Lung (tissue), 11 donors: ENCODE measurements at regions not wholly inside any gene's neighbourhood (a gene's known extent, or its start where the extent isn't known, plus 50 kb on each side); places are given as distances from the start of the nearest gene placed in this dataset.

Experiments
- ATAC-seq: fragments of 200-7000 bp; cut with Tn5 transposase; one replicate; pipeline ENCODE4 v1.9.1; 2020; ENCODE audit warnings: moderate number of reproducible peaks; ENCODE audit not compliant: insufficient read depth, low FRiP score
- DNase-seq, 3 donors: peaks; one replicate each; pipeline ENCODE4 v3.0.0-alpha.2; 2013 to 2017
- H3K27ac ChIP-seq, 2 donors: one replicate each; pipeline ENCODE4 v1.5.1; 2013; ENCODE audit warnings: mild to moderate bottlenecking in 2 of 2, moderate library complexity in 2 of 2, control low read depth in 1 of 2, inconsistent platforms in 1 of 2, low read depth in 1 of 2, low read length in 1 of 2
- H3K27me3 ChIP-seq, 3 donors: one replicate each; pipeline ENCODE4 v1.5.1; 2013; ENCODE audit warnings: low read length in 2 of 3; ENCODE audit not compliant: control insufficient read depth in 3 of 3, insufficient read depth in 3 of 3
- H3K36me3 ChIP-seq, 4 donors: one replicate each; pipeline ENCODE4 v1.5.1; 2013; ENCODE audit warnings: low read length in 4 of 4, mild to moderate bottlenecking in 1 of 4, moderate library complexity in 1 of 4; ENCODE audit not compliant: control insufficient read depth in 4 of 4, insufficient read depth in 4 of 4
- H3K4me1 ChIP-seq, 5 donors: one replicate each; pipeline ENCODE4 v1.5.1; 2013; ENCODE audit warnings: low read length in 5 of 5, mild to moderate bottlenecking in 2 of 5, moderate library complexity in 1 of 5; ENCODE audit not compliant: control insufficient read depth in 5 of 5, insufficient read depth in 5 of 5
- H3K4me3 ChIP-seq: one replicate; pipeline ENCODE4 v1.5.1; 2013; ENCODE audit warnings: mild to moderate bottlenecking, control low read depth, moderate library complexity
- H3K9ac ChIP-seq, 2 donors: one replicate each; pipeline ENCODE4 v1.5.1; 2013; ENCODE audit warnings: low read length in 2 of 2, control low read depth in 1 of 2; ENCODE audit not compliant: insufficient read depth in 1 of 2
- H3K9me3 ChIP-seq, 4 donors: one replicate each; pipeline ENCODE4 v1.5.1; 2013; ENCODE audit warnings: low read length in 3 of 4, mild to moderate bottlenecking in 1 of 4, moderate library complexity in 1 of 4; ENCODE audit not compliant: control insufficient read depth in 4 of 4, insufficient read depth in 3 of 4
- WGBS, 2 donors: extraction: QIAGEN DNeasy Blood & Tissue Kit; methylation state at CpG; one replicate each; pipeline ENCODE4 v1.1.7; 2013; 5-methylcytosine and 5-hydroxymethylcytosine counted together
- TF ChIP-seq, protein P1 (sequence below): IDR thresholded peaks from 2 replicates; pipeline ENCODE4 v1.5.1; 2012; ENCODE audit warnings: mild to moderate bottlenecking; ENCODE audit errors: control extremely low read depth, extremely low read depth
- donor health status: control.
- donor health status: control.
- donor health status: Bipolar disorder and iron deficiency.
- donor health status: healthy.
- donor health status: DM: yes; HTN: yes; CAD: no.

- Histone ChIP-seq H3K4me1 (peaks cover 0 to 12% (median 0%) of the 10 kb centered on the region in 5 donors), H3K9ac (no peak overlapping the region), H3K4me3 (no peak overlapping the region), H3K27me3 (no peaks in the 10 kb centered on the region), H3K27ac (no peak overlapping the region), H3K9me3 (no peaks in the 10 kb centered on the region), H3K36me3 (no peaks in the 10 kb centered on the region)
- TF ChIP-seq, protein P1, sequence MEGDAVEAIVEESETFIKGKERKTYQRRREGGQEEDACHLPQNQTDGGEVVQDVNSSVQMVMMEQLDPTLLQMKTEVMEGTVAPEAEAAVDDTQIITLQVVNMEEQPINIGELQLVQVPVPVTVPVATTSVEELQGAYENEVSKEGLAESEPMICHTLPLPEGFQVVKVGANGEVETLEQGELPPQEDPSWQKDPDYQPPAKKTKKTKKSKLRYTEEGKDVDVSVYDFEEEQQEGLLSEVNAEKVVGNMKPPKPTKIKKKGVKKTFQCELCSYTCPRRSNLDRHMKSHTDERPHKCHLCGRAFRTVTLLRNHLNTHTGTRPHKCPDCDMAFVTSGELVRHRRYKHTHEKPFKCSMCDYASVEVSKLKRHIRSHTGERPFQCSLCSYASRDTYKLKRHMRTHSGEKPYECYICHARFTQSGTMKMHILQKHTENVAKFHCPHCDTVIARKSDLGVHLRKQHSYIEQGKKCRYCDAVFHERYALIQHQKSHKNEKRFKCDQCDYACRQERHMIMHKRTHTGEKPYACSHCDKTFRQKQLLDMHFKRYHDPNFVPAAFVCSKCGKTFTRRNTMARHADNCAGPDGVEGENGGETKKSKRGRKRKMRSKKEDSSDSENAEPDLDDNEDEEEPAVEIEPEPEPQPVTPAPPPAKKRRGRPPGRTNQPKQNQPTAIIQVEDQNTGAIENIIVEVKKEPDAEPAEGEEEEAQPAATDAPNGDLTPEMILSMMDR = no peak
- ATAC-seq = no peak
- 88 to 90% methylated on average over 8 of the region's 8 CpGs for WGBS, 2 donors
- no peak for DNase-seq
Measured at GRCh38 chr9:91075279-91075678, 273.7 kb downstream of the SYK start.

GRCh38 chr9:91077624-91078368, 276.2 kb downstream of the SYK start:
- DNase-seq = peak in 2 of 3 donors; percentile 33 to 74
- ATAC-seq = peak; percentile 67
- H3K27ac ChIP-seq = peak overlapping the region in 1 of 2 donors; percentile 79

GRCh38 chr9:91078369-91078695, 276.7 kb downstream of the SYK start:
- no peak overlapping the region for H3K27ac ChIP-seq

More at GRCh38 chr9:91077624-91078368, 276.2 kb downstream of the SYK start:
- Histone ChIP-seq H3K4me3 (no peak overlapping the region), H3K9me3 (no peaks in the 10 kb centered on the region), H3K36me3 (no peaks in the 10 kb centered on the region), H3K4me1 (peaks cover 0 to 9% (median 0%) of the 10 kb centered on the region in 5 donors), H3K27me3 (no peaks in the 10 kb centered on the region), H3K9ac (no peak overlapping the region)
- TF ChIP-seq, protein P1 = no peak
- 68 to 81% methylated on average over 6 of the region's 6 CpGs for WGBS, 2 donors

More at GRCh38 chr9:91078369-91078695, 276.7 kb downstream of the SYK start:
- no peaks in the 10 kb centered on the region for H3K36me3 ChIP-seq
- H3K27me3 ChIP-seq = no peaks in the 10 kb centered on the region
- TF ChIP-seq, protein P1 = no peak
- DNase-seq (no peak), ATAC-seq (no peak)
- H3K4me3 ChIP-seq = no peak overlapping the region
- peaks cover 0 to 9% (median 0%) of the 10 kb centered on the region in 5 donors for H3K4me1 ChIP-seq
- no peak overlapping the region for H3K9ac ChIP-seq
- no peaks in the 10 kb centered on the region for H3K9me3 ChIP-seq
- WGBS, 2 donors = 67 to 93% methylated on average over 5 of the region's 5 CpGs
